Activated effector memory CD4-positive, alpha-beta T cell treated with anti-CD3 and anti-CD28 coated beads, Interleukin-2, amount 50 U/mL, for 16 hours (primary cell): ENCODE measurements at regions not wholly inside any gene's neighbourhood (a gene's known extent, or its start where the extent isn't known, plus 50 kb on each side); places are given as distances from the start of the nearest gene placed in this dataset.
"Not testable (repeated sequence)": the region's sequence is repeated elsewhere in the genome, so short reads cannot be mapped to it uniquely, and the experiment has no call there.

Experiments used
- DNase-seq: peaks from one replicate; pipeline ENCODE4 v3.0.0-alpha.2; 2020

DNA sequence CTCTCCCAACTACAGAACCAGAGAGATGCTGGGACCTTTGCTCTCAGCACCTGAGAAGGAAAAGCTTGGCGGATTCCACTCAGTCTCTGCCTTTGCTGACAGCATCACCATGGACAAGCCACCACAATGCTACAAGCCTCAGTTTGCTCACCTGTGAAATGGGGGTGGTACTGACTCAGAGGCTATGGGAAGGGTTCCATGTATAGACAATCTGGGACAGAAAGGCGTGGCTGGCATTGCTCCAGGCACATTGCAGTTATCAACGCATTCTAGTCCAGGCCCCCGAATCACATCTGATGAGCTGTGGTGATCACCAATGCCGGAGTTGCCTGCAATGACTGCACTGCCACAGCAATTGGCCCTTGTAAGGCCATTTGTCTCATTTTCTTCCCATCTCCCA is 72.6 kb downstream of the ISX start:
- no peak for DNase-seq

- no peak for DNase-seq
Observed at GRCh38 chr22:35140879-35141745, 75.2 kb downstream of the ISX start.

GRCh38 chr22:35148381-35148780 is 82.4 kb downstream of the ISX start:
- no peak for DNase-seq

DNA sequence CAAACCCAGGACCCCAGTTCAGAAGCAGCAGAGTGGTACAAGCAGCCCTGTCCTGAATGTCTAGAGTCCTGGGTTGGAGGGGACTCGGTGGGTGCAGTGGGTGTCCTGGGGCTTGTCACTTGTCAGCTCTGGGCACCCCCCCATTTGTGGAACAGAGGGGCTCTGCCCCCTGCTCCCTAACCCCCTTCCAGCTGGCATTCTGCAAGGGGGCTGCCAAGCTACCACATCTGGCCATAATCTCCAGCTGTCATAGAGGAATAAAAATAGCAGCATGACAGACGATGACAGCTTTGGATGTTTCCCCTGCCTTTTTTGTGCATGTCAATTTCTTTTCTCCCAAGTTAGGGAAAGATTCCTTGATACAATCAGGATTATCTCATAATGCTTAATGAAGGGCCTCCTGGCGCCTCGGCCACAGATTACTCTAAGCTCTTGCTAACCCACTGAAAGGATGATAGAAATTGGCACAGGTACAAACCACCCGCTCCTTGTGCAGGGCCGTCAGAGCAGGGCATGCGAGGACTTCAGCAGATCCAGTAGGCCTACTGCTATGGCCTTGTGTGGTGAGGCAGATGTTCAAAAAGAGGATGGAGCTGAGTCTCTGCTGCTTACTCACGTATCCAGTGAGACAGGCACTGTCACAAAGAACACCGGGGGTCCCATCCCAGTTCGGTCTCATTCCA is 83.0 kb downstream of the ISX start:
- peak; percentile 31 for DNase-seq

DNA sequence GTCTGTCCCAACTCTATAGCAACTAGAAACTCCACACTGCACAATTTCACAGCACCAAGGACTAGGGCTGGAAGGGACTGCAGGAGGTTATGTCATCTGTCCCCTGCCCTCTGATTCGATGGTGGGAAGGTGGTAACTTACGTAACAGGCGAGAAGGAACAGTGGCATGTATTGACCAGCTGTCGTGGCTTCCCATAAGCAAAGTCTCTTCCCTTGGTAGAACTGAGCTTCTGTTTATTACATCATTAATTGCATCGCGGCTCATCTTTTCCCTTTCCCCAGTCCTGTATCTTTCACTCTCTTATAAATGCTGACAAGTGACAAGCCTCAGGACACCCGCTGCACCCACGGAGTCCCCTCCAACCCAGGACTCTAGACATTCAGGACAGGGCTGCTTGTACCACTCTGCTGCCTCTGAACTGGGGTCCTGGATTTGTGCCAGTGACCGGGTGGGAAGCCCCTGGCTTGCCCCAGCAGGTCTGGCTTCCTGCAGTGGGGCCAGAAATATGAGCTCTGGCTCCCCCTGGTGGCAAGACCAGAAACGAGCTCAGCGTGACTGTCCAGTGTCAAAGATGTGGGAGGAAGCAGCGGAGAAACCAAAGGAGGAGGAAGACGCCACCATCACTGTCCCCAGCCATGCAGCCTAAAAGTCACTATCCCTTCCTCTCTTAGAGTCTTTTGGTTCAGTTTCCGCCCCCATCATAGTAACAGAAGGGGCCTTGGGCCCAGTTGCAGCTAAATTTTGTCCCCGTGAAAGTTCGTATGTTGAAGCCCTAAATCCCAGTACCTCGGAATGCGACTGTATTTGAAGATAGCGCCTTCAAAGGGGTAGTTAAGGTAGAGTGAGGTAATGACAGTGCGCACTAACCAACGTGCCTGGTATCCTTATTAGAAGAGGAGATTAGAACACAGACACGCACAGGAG is 84.5 kb downstream of the ISX start:
- peak; percentile 85 for DNase-seq

GRCh38 chr22:35152316-35152715 is 86.4 kb downstream of the ISX start:
- peak; percentile 28 for DNase-seq

DNA sequence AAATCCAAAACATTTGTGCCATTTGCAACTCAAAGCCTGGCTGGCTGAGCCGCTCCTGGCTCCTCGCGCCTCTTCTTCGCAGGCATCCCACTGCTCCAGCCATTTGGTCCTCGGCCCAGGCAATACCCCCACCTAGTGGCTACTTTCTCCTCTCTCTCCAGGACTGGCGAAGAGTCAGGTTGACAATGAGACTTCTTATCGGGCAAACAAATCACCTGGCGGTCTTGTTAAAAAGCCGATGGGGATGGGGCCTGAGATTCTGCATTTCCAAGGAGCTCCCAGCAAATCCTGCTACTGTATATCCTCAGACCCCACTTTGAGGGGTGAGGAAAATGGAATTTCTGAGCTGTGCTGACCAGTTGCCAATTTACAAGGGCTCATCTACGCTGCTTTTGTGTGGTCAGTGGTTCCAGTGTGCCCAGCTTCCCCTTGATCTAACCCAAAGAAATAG is 89.0 kb downstream of the ISX start:
- DNase-seq: no peak

- DNase-seq: peak; percentile 43
Observed at GRCh38 chr22:35155403-35156025, 89.6 kb downstream of the ISX start.

GRCh38 chr22:35156945-35157344 is 91.0 kb downstream of the ISX start:
- DNase-seq: no peak

DNA sequence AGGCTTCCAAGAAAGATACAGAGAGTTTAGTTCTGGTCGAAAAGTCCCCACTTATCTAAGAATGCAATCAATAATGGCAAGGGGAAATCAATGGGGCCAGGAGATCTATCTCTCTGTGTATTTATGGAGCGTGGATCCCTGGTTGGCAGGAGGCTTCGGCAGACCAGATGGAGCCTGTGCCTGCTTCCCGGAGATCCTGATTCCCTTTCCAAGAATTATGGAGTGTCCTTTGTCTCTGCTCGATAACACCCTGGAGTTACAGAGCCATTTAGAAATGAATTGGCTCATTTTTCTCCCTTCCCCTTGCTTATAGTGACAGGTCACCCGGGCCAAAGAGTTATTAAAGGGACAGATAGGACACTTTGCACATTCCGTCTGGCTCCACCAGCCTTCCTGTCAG is 92.4 kb downstream of the ISX start:
- DNase-seq: no peak

- DNase-seq: no peak
Observed at GRCh38 chr22:35159343-35159742, 93.4 kb downstream of the ISX start.

DNA sequence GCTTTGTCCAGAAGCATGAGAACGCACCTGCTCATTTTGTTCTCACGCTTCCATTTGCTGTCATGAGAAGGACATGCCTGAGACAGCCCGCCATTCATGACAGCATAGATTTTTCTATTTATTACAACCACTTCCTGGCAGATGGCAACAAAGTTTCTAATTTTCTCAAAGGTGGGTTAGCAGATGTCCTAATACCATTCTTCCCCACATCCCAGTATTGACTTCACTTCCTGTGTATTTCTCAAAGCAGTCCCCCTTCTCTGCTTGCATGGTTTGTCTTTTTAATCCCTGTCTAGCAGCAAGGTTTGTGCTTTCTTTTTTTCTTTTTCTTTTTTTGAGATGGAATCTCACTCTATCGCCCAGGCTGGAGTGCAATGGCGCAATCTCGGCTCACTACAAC is 94.3 kb downstream of the ISX start:
- DNase-seq: no peak

DNA sequence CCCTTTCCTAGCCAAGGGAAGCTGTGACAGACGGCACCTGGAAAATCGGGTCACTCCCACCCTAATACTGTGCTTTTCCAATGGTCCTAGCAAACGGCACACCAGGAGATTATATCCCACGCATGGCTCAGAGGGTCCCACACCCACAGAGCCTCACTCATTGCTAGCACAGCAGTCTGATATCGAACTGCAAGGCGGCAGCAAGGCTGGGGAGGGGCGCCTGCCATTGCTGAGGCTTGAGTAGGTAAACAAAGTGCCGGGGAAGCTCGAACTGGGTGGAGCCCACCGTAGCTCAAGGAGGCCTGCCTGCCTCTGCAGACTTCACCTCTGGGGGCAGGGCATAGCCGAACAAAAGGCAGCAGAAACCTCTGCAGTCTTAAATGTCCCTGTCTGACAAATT is 91.4 kb upstream of the HMGXB4 start:
- DNase-seq: not testable (repeated sequence)

GRCh38 chr22:35170716-35171697 is 86.3 kb upstream of the HMGXB4 start:
- DNase-seq: no peak

GRCh38 chr22:35172442-35172841 is 84.9 kb upstream of the HMGXB4 start:
- no peak for DNase-seq

GRCh38 chr22:35173655-35174054 is 83.6 kb upstream of the HMGXB4 start:
- no peak for DNase-seq

GRCh38 chr22:35174401-35175038 is 82.8 kb upstream of the HMGXB4 start:
- DNase-seq: no peak

DNA sequence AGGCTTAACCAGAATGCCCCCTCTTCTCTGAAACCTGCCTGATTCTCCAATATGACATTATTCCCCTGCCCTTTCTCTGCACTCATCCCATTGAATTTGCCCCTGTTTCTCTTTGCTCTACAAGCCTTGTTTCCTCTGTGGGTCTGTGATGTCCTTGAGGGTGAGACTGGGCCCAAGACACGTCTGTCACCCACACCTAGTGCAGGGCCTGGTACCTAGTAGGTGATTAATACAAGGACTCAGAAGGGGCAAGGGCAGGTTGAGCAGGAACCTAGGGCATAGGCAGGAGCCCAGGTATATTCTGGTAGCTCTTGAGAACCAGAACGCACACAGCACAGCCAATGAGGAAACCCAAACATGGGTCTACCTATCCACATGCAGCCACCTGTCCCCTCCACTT is 81.9 kb upstream of the HMGXB4 start:
- DNase-seq: no peak

DNA sequence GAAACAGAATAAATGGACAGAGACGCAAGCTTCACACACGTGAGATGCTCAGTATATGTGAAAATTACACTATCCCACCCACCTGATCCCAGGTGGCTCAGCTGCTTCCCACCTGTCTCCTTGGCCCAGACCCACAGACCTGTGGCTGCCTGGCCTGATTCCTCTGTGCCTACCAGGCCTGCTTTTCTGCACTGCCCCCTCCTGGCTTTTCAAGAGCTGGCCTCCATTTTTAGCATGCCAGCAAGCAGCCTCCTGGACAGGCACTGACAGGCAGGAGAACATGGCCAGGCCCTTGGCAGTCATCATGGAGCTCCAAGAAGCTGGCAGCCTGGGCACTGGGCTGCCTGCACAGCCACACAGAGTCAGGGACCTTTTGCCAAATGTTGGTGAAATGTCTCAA is 79.5 kb upstream of the HMGXB4 start:
- DNase-seq: no peak

- DNase-seq: no peak
Observed at GRCh38 chr22:35178446-35178845, 78.8 kb upstream of the HMGXB4 start.

GRCh38 chr22:35183917-35184316 is 73.4 kb upstream of the HMGXB4 start:
- DNase-seq: no peak
